ENCODE measurements at regions not wholly inside any gene's neighbourhood (a gene's known extent, or its start where the extent isn't known, plus 50 kb on each side); places are given as distances from the start of the nearest gene placed in this dataset.

DNA sequence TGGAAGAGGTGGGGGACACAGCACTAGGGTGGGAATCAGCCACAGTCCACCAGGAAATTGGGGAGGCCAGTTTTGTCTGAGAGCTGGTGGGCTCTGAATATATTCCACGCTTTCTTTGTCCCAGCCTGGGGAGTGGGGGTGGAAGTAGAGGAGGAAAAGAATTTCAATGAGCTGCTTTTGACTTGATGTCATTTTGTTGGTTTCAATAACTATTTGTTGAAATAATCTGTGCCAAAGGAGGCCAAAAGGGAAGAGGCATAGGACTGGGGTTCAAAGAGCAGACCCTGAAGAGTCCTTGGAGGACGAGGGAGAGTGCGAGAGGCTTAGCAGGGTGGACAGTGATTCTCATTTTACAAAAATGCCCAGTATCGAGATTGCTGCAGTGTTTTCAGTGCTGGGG, 262.3 kb downstream of the SHQ1 start:
- ChIA-PET CTCF (no interaction called here), POLR2A (ENCODE audit: low non-redundant PET) (no interaction called here)
- TF ChIP-seq EZH2 (IDR thresholded peaks at IDR 0.05; ENCODE audit: borderline replicate concordance, low read depth, low read length, poor library complexity, severe bottlenecking) = no peak
- TF ChIP-seq CTCF (conservative IDR thresholded peaks at IDR 0.05; ENCODE audit: low read depth, low read length) = no peak
- Histone ChIP-seq H3K27me3 (replicated peaks; ENCODE audit: insufficient read depth, low read depth, low read length, poor library complexity) (no peaks in the 10 kb centered on the region), H3K4me1 (ENCODE audit: insufficient read depth, low read length, poor library complexity, severe bottlenecking) (no peaks in the 10 kb centered on the region), H3K9me3 (ENCODE audit: low read depth, low read length, poor library complexity, severe bottlenecking) (no peaks in the 10 kb centered on the region), H3K27ac (ENCODE audit: low read depth, low read length, poor library complexity, severe bottlenecking) (no peak overlapping the region), H3K36me3 (ENCODE audit: insufficient read depth, low read length, poor library complexity, severe bottlenecking) (no peaks in the 10 kb centered on the region), H3K4me3 (ENCODE audit: low read depth, low read length, poor library complexity, severe bottlenecking) (no peak overlapping the region)
- no TSS peak for BruUV-seq (replicated peaks)
- intact Hi-C loops (cut with micrococcal nuclease; ENCODE audit: unreplicated experiment) = no loop called here
- no peak for DNase-seq (ENCODE audit: low spot score)

DNA sequence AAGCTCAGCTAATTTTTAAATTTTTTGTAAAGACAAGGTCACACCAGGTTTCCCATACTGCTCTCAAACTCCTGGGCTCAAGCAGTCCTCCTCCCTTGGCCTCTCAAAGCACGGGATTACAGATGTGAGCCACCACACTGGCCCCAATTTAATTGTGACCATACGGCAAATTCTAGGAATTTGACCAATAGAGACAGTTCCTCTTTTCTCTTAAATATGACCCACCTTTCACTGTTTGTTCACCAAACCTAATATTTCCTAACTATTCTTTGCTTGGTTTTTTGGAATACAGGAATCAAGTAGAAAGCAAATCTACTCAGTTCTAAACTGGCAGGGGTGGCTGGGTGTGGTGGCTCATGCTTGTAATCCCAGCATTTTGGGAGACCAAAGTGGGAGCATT, 264.0 kb downstream of the SHQ1 start:
- Histone ChIP-seq H3K36me3 (ENCODE audit: insufficient read depth, low read length, poor library complexity, severe bottlenecking) (no peaks in the 10 kb centered on the region), H3K27ac (ENCODE audit: low read depth, low read length, poor library complexity, severe bottlenecking) (no peak overlapping the region), H3K4me1 (ENCODE audit: insufficient read depth, low read length, poor library complexity, severe bottlenecking) (no peaks in the 10 kb centered on the region), H3K27me3 (replicated peaks; ENCODE audit: insufficient read depth, low read depth, low read length, poor library complexity) (no peaks in the 10 kb centered on the region), H3K4me3 (ENCODE audit: low read depth, low read length, poor library complexity, severe bottlenecking) (no peak overlapping the region), H3K9me3 (ENCODE audit: low read depth, low read length, poor library complexity, severe bottlenecking) (no peaks in the 10 kb centered on the region)
- TF ChIP-seq CTCF (conservative IDR thresholded peaks at IDR 0.05; ENCODE audit: low read depth, low read length) = no peak
- TF ChIP-seq EZH2 (IDR thresholded peaks at IDR 0.05; ENCODE audit: borderline replicate concordance, low read depth, low read length, poor library complexity, severe bottlenecking) = no peak
- intact Hi-C loops (cut with micrococcal nuclease; ENCODE audit: unreplicated experiment) = no loop called here
- ChIA-PET POLR2A (ENCODE audit: low non-redundant PET) (no interaction called here), CTCF (no interaction called here)
- no TSS peak for BruUV-seq (replicated peaks)
- no peak for DNase-seq (ENCODE audit: low spot score)

- CTCF ChIA-PET = no interaction called here
- BruUV-seq (replicated peaks) = no TSS peak
- intact Hi-C loops (cut with micrococcal nuclease; ENCODE audit: unreplicated experiment) = no loop called here
Measured at GRCh38 chr3:72582963-72583362, 265.3 kb downstream of the SHQ1 start.

More at GRCh38 chr3:72582963-72583362, 265.3 kb downstream of the SHQ1 start:
- no peak overlapping the region for H3K27ac ChIP-seq (ENCODE audit: low read depth, low read length, poor library complexity, severe bottlenecking)
- H3K9me3 ChIP-seq (ENCODE audit: low read depth, low read length, poor library complexity, severe bottlenecking) = no peaks in the 10 kb centered on the region
- H3K4me1 ChIP-seq (ENCODE audit: insufficient read depth, low read length, poor library complexity, severe bottlenecking) = no peaks in the 10 kb centered on the region
- no peak for DNase-seq (ENCODE audit: low spot score)
- H3K4me3 ChIP-seq (ENCODE audit: low read depth, low read length, poor library complexity, severe bottlenecking) = no peak overlapping the region
- no peaks in the 10 kb centered on the region for H3K27me3 ChIP-seq (replicated peaks; ENCODE audit: insufficient read depth, low read depth, low read length, poor library complexity)
- TF ChIP-seq CTCF (conservative IDR thresholded peaks at IDR 0.05; ENCODE audit: low read depth, low read length) = no peak
- H3K36me3 ChIP-seq (ENCODE audit: insufficient read depth, low read length, poor library complexity, severe bottlenecking) = no peaks in the 10 kb centered on the region
- POLR2A ChIA-PET (ENCODE audit: low non-redundant PET) = no interaction called here
